H1 (cell line): ENCODE measurements at regions not wholly inside any gene's neighbourhood (a gene's known extent, or its start where the extent isn't known, plus 50 kb on each side); places are given as distances from the start of the nearest gene placed in this dataset.
"Not testable (repeated sequence)": the region's sequence is repeated elsewhere in the genome, so short reads cannot be mapped to it uniquely, and the experiment has no call there.

ENCODE experiments used
- CTCF ChIA-PET: fragments of 300-600 bp; sonication (Branson Sonifier 250); formaldehyde crosslinking; loops from one replicate; lab custom pipeline; 2021; ENCODE audit not compliant: partially characterized antibody; lab: Charles Lee
- POLR2A ChIA-PET: fragments of 300-600 bp; sonication (Branson Sonifier 250); formaldehyde crosslinking; loops from one replicate; lab custom pipeline; 2021; ENCODE audit warnings: inconsistent platforms; ENCODE audit not compliant: partially characterized antibody; lab: Charles Lee
- DNase-seq, 2 experiments: peaks; one replicate each; pipeline versions ENCODE4 v3.0.0 to v3.0.0-alpha.2; 2010 to 2022; ENCODE audit warnings: low spot score in 2 of 2, low read depth in 1 of 2, mixed read lengths in 1 of 2
- FAIRE-seq: peaks from 2 replicates; lab custom pipeline; 2011; peaks lifted over from hg19 to GRCh38; lab: Jason Lieb, UNC
- H2AFZ ChIP-seq: 2 replicates; pipeline ENCODE4 v1.8.1; 2012; ENCODE audit warnings: low read length, inconsistent platforms
- H2AK5ac ChIP-seq: 2 replicates; pipeline ENCODE4 v1.6.1; 2013; ENCODE audit warnings: low read depth, low read length
- H2BK120ac ChIP-seq: replicated peaks from 2 replicates; pipeline ENCODE3; 2013; ENCODE audit warnings: low read depth, low read length, inconsistent platforms
- H2BK12ac ChIP-seq: 2 replicates; pipeline ENCODE4 v1.6.1; 2013; ENCODE audit warnings: low read depth, low read length
- H2BK15ac ChIP-seq: 2 replicates; pipeline ENCODE4 v1.6.1; 2013; ENCODE audit warnings: low read length
- H2BK20ac ChIP-seq: 2 replicates; pipeline ENCODE4 v1.6.1; 2013; ENCODE audit warnings: low read length
- H2BK5ac ChIP-seq: 2 replicates; pipeline ENCODE4 v1.6.1; 2013; ENCODE audit warnings: low read depth, low read length
- H3K14ac ChIP-seq: 2 replicates; pipeline ENCODE4 v1.6.1; 2013; ENCODE audit warnings: inconsistent platforms; ENCODE audit not compliant: insufficient read length
- H3K18ac ChIP-seq: 2 replicates; pipeline ENCODE4 v1.6.1; 2013; ENCODE audit warnings: low read length; ENCODE audit errors: extremely low read depth
- H3K23ac ChIP-seq: 2 replicates; pipeline ENCODE4 v1.6.1; 2013; ENCODE audit warnings: inconsistent platforms; ENCODE audit not compliant: insufficient read length
- H3K23me2 ChIP-seq: 2 replicates; pipeline ENCODE4 v1.6.1; 2013; ENCODE audit warnings: low read depth, low read length
- H3K27ac ChIP-seq: 2 replicates; pipeline ENCODE4 v1.6.1; 2011; ENCODE audit warnings: low read depth, low read length, inconsistent platforms
- H3K27me3 ChIP-seq, 4 experiments: replicated peaks in 1 of 4; 1 replicate in 1 of 4; 2 replicates in 3 of 4; pipeline versions ENCODE4 v1.6.1 to v1.8.1; 2011 to 2013; ENCODE audit warnings: low read length in 3 of 4, mild to moderate bottlenecking in 3 of 4, inconsistent platforms in 2 of 4, mixed read lengths in 2 of 4, moderate library complexity in 1 of 4; ENCODE audit not compliant: control insufficient read depth in 3 of 4, insufficient read depth in 3 of 4; ENCODE audit errors: extremely low read depth in 1 of 4
- H3K36me3 ChIP-seq, 4 experiments: 2 replicates each; pipeline versions ENCODE4 v1.6.1 to v1.8.1; 2011 to 2013; ENCODE audit warnings: mild to moderate bottlenecking in 4 of 4, low read length in 3 of 4, moderate library complexity in 2 of 4, control low read depth in 1 of 4, inconsistent platforms in 1 of 4; ENCODE audit not compliant: insufficient read depth in 4 of 4, control insufficient read depth in 2 of 4
- H3K4ac ChIP-seq: replicated peaks from 2 replicates; pipeline ENCODE3; 2013; ENCODE audit warnings: low read length, low read depth, mixed read lengths, inconsistent platforms; ENCODE audit not compliant: insufficient read length
- H3K4me1 ChIP-seq, 4 experiments: replicated peaks in 1 of 4; 1 replicate in 1 of 4; 2 replicates in 3 of 4; pipeline versions ENCODE4 v1.6.1 to v1.8.1; 2011 to 2013; ENCODE audit warnings: low read length in 3 of 4, inconsistent platforms in 2 of 4, mixed read lengths in 1 of 4; ENCODE audit not compliant: insufficient read depth in 4 of 4, control insufficient read depth in 3 of 4
- H3K4me2 ChIP-seq, 2 experiments: 2 replicates each; pipeline versions ENCODE4 v1.6.1 to v1.8.1; 2011 to 2013; ENCODE audit warnings: low read depth in 2 of 2, low read length in 2 of 2, control low read depth in 1 of 2, inconsistent platforms in 1 of 2, mild to moderate bottlenecking in 1 of 2; ENCODE audit not compliant: insufficient read depth in 1 of 2
- H3K4me3 ChIP-seq, 4 experiments: fragments of 200-600, 300-600 bp in 1 of 4; sonication (generic), shearing (Covaris generic), sonication (Bioruptor Twin) in 1 of 4; 2 replicates each; pipeline versions ENCODE4 v1.5.1 to v1.8.1; 2011 to 2016; ENCODE audit warnings: low read length in 4 of 4, low read depth in 3 of 4, control low read depth in 2 of 4, inconsistent platforms in 2 of 4, mild to moderate bottlenecking in 2 of 4, mixed read lengths in 1 of 4, moderate library complexity in 1 of 4; ENCODE audit not compliant: insufficient read depth in 2 of 4; ENCODE audit errors: extremely low read depth in 1 of 4
- H3K56ac ChIP-seq: replicated peaks from 2 replicates; pipeline ENCODE3; 2013; ENCODE audit warnings: low read depth, mild to moderate bottlenecking, mixed read lengths, low read length, inconsistent platforms; ENCODE audit not compliant: insufficient read length
- H3K79me1 ChIP-seq: 2 replicates; pipeline ENCODE4 v1.6.1; 2013; ENCODE audit warnings: low read depth, low read length, control low read depth
- H3K79me2 ChIP-seq, 2 experiments: 2 replicates each; pipeline versions ENCODE4 v1.6.1 to v1.8.1; 2012 to 2013; ENCODE audit warnings: low read length in 2 of 2, mild to moderate bottlenecking in 2 of 2, inconsistent platforms in 1 of 2; ENCODE audit not compliant: insufficient read depth in 2 of 2, control insufficient read depth in 1 of 2
- H3K9ac ChIP-seq, 4 experiments: replicated peaks in 1 of 4; 1 replicate in 1 of 4; 2 replicates in 3 of 4; pipeline versions ENCODE4 v1.6.1 to v1.8.1; 2011 to 2013; ENCODE audit warnings: low read depth in 3 of 4, low read length in 3 of 4, control low read depth in 2 of 4, mild to moderate bottlenecking in 2 of 4, moderate library complexity in 2 of 4, inconsistent platforms in 1 of 4; ENCODE audit errors: extremely low read depth in 1 of 4
- H3K9me3 ChIP-seq, 2 experiments: 2 replicates each; pipeline versions ENCODE4 v1.6.1 to v1.8.1; 2012 to 2013; ENCODE audit warnings: mild to moderate bottlenecking in 2 of 2, moderate library complexity in 2 of 2, control low read depth in 1 of 2, inconsistent platforms in 1 of 2, low read depth in 1 of 2, low read length in 1 of 2, mixed read lengths in 1 of 2; ENCODE audit not compliant: insufficient read depth in 2 of 2
- H4K20me1 ChIP-seq, 2 experiments: replicated peaks in 1 of 2; 2 replicates each; pipeline versions ENCODE3 to v1.8.1; 2011 to 2013; ENCODE audit warnings: inconsistent platforms in 2 of 2, low read length in 2 of 2, mild to moderate bottlenecking in 1 of 2; ENCODE audit not compliant: insufficient read depth in 2 of 2, control insufficient read depth in 1 of 2
- H4K5ac ChIP-seq: 2 replicates; pipeline ENCODE4 v1.6.1; 2013; ENCODE audit warnings: low read length, low read depth, mixed read lengths, inconsistent platforms; ENCODE audit not compliant: insufficient read length
- H4K8ac ChIP-seq: 2 replicates; pipeline ENCODE4 v1.8.0; 2013; ENCODE audit warnings: mild to moderate bottlenecking, moderate library complexity, low read length, inconsistent platforms; ENCODE audit not compliant: insufficient read depth; ENCODE audit errors: extremely low read depth
- H4K91ac ChIP-seq: replicated peaks from 2 replicates; pipeline ENCODE3; 2013; ENCODE audit warnings: low read length, mixed read lengths, inconsistent platforms; ENCODE audit not compliant: insufficient read length
- WGBS, 2 experiments: shearing (Covaris generic) in 1 of 2; methylation state at CpG; one replicate each; pipeline versions ENCODE4 v1.1.6 to v1.1.7; 2013 to 2015; ENCODE audit warnings: low lambda C conversion rate in 2 of 2, mixed read lengths in 2 of 2, inconsistent platforms in 1 of 2, low coverage in 1 of 2, missing lambda C conversion rate in 1 of 2; ENCODE audit not compliant: insufficient replicate concordance in 2 of 2, insufficient coverage in 1 of 2, insufficient read length in 1 of 2; ENCODE audit errors: extremely low coverage in 1 of 2, missing lambda C conversion rate in 1 of 2; 5-methylcytosine and 5-hydroxymethylcytosine counted together

DNA sequence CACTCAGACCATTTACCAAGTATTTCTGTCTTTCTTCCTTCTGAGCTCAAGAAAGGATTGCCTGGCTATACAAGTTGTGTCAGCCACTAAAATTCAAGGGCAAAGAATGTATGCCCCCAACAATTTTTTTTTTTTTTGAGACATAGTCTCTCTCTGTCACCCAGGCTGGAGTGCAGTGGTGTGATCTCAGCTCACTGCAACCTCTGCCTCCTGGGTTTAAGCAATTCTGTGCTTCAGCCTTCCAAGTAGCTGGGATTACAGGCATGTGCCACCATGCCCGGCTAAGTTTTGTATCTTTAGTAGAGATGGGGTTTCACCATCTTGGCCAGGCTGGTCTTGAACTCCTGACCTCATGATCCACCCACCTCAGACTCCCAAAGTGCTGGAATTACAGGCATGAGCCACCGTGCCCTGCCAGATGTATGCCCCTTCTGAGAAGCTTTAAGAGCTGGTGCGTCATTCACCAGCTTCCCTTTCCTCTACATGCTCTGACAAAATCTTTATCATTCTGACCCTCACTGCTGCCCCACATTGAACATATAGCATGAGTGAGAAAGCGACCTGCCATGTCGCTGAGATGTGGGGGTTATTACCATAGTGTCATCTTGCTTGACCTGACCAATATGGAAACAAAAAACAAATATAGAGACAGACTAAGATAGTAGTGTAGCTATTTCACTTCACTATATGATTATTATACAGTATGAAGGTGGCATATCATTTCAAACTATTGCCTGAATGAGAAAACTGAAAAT is 67.9 kb upstream of the NPAS2 start:
- not testable (repeated sequence) for H4K8ac ChIP-seq, H3K4ac ChIP-seq, H3K36me3 ChIP-seq, H2BK20ac ChIP-seq, H3K56ac ChIP-seq, H4K91ac ChIP-seq, FAIRE-seq, H3K18ac ChIP-seq, H3K79me1 ChIP-seq, H3K23me2 ChIP-seq, H2BK12ac ChIP-seq, H4K20me1 ChIP-seq, H3K9me3 ChIP-seq, H3K4me1 ChIP-seq, H2BK120ac ChIP-seq, H3K4me2 ChIP-seq, H2AK5ac ChIP-seq, H2AFZ ChIP-seq, H3K4me3 ChIP-seq, DNase-seq, H3K79me2 ChIP-seq, H3K14ac ChIP-seq, H2BK5ac ChIP-seq, H3K23ac ChIP-seq, H2BK15ac ChIP-seq, H4K5ac ChIP-seq, H3K27me3 ChIP-seq, H3K9ac ChIP-seq, H3K27ac ChIP-seq
- ChIA-PET CTCF (interaction anchor here (0.6 to 1.1 kb wide), 3 partner anchors 19 to 105 kb away, joined by 3 to 7 read pairs (median 4); no protein-coding TSS in a partner anchor), POLR2A (interaction anchor here (0.6 to 0.7 kb wide), 2 partner anchors 29 to 44 kb away, joined by 3 read pairs; no protein-coding TSS in a partner anchor)
- WGBS, 2 experiments, result 85% methylated on average over 5 of the region's 5 CpGs; no CpG with 5 or more reads in 1 of the 2 experiments
